HEK293 (cell line): ENCODE measurements at regions not wholly inside any gene's neighbourhood (a gene's known extent, or its start where the extent isn't known, plus 50 kb on each side); places are given as distances from the start of the nearest gene placed in this dataset.

Experiments used
- CTCF ChIA-PET: fragments of 350-600 bp; formaldehyde crosslinking; extraction: SDS; loops from one replicate; lab custom pipeline; 2021; ENCODE audit warnings: antibody characterized with exemption; lab: Yijun Ruan, JAX
- POLR2A ChIA-PET: fragments of 300-600 bp; formaldehyde crosslinking; extraction: SDS; loops from one replicate; lab custom pipeline; 2020; ENCODE audit warnings: antibody characterized with exemption, inconsistent platforms; lab: Yijun Ruan, JAX
- H3K27ac ChIP-seq: fragments of 200-500 bp; sonication (Bioruptor generic); 2 replicates; pipeline ENCODE4 v1.5.1; 2014; ENCODE audit warnings: low read depth, low read length, control low read depth, inconsistent platforms; ENCODE audit errors: extremely low read depth
- H3K36me3 ChIP-seq, 2 experiments: fragments of 200-500 bp in 1 of 2; sonication (Bioruptor generic) in 1 of 2; 1 replicate in 1 of 2; 2 replicates in 1 of 2; pipeline ENCODE4 v1.5.1; 2014 to 2017; ENCODE audit warnings: inconsistent platforms in 2 of 2, low read length in 2 of 2; ENCODE audit not compliant: control insufficient read depth in 2 of 2, insufficient read depth in 1 of 2
- H3K4me1 ChIP-seq: fragments of 200-500 bp; sonication (Bioruptor generic); 2 replicates; pipeline ENCODE4 v1.5.1; 2014; ENCODE audit warnings: mild to moderate bottlenecking, low read length, inconsistent platforms; ENCODE audit not compliant: control insufficient read depth, insufficient read depth
- H3K4me3 ChIP-seq: 2 replicates; pipeline ENCODE4 v1.5.1; 2011; ENCODE audit warnings: low read depth, mild to moderate bottlenecking, control low read depth, low read length, moderate library complexity
- H3K9me3 ChIP-seq: fragments of 200-500 bp; sonication (Bioruptor generic); 2 replicates; pipeline ENCODE4 v1.5.1; 2014; ENCODE audit warnings: low read depth, low read length, inconsistent platforms; ENCODE audit not compliant: control insufficient read depth, insufficient read depth
- BCL11B ChIP-seq: fragments of 450-650 bp; formaldehyde crosslinking; IDR thresholded peaks from 2 replicates; pipeline ENCODE4 v1.5.1; 2016; ENCODE audit warnings: low read depth, missing biosample characterization, missing genetic modification characterization
- GLI2 ChIP-seq: fragments of 450-650 bp; formaldehyde crosslinking; IDR thresholded peaks from 2 replicates; pipeline ENCODE4; 2017; ENCODE audit warnings: missing biosample characterization, missing genetic modification characterization, low read depth, borderline replicate concordance
- IKZF3 ChIP-seq: fragments of 450-650 bp; IDR thresholded peaks from 2 replicates; pipeline ENCODE4 v1.5.0; 2018; ENCODE audit warnings: missing biosample characterization, mild to moderate bottlenecking, missing genetic modification characterization, moderate library complexity
- KLF7 ChIP-seq: fragments of 450-650 bp; formaldehyde crosslinking; IDR thresholded peaks from 2 replicates; pipeline ENCODE4 v1.5.1; 2016; ENCODE audit warnings: missing biosample characterization, missing genetic modification characterization, borderline replicate concordance
- TRIM28 ChIP-seq: IDR thresholded peaks from 2 replicates; pipeline ENCODE4 v1.6.1; 2011; ENCODE audit warnings: low read length, control low read depth, borderline replicate concordance
- ZBTB20 ChIP-seq: fragments of 450-650 bp; formaldehyde crosslinking; IDR thresholded peaks from 2 replicates; pipeline ENCODE4 v1.5.1; 2016; ENCODE audit warnings: missing biosample characterization, missing genetic modification characterization
- ZNF10 ChIP-seq: fragments of 450-650 bp; formaldehyde crosslinking; IDR thresholded peaks from 2 replicates; pipeline ENCODE4 v1.5.1; 2017; ENCODE audit warnings: missing biosample characterization, missing genetic modification characterization
- ZNF146 ChIP-seq: fragments of 450-650 bp; formaldehyde crosslinking; IDR thresholded peaks from 2 replicates; pipeline ENCODE4 v1.5.1; 2016; ENCODE audit warnings: missing biosample characterization, missing genetic modification characterization
- ZNF155 ChIP-seq: fragments of 450-650 bp; formaldehyde crosslinking; IDR thresholded peaks from 2 replicates; pipeline ENCODE4 v1.5.1; 2016; ENCODE audit warnings: missing biosample characterization, missing genetic modification characterization
- ZNF23 ChIP-seq: fragments of 450-650 bp; formaldehyde crosslinking; IDR thresholded peaks from 2 replicates; pipeline ENCODE4 v1.5.1; 2016; ENCODE audit warnings: missing biosample characterization, missing genetic modification characterization, borderline replicate concordance
- ZNF274 ChIP-seq, 2 experiments: fragments of 200-500 bp in 1 of 2; fragments of 450-650 bp in 1 of 2; sonication (Bioruptor generic) in 1 of 2; formaldehyde crosslinking in 1 of 2; IDR thresholded peaks; 2 replicates each; pipeline versions ENCODE4 v1.5.1 to v1.6.1; 2014 to 2016; ENCODE audit warnings: borderline replicate concordance in 1 of 2, inconsistent platforms in 1 of 2, low read length in 1 of 2, missing biosample characterization in 1 of 2, missing genetic modification characterization in 1 of 2
- ZNF341 ChIP-seq: fragments of 450-650 bp; formaldehyde crosslinking; IDR thresholded peaks from 2 replicates; pipeline ENCODE4; 2016; ENCODE audit warnings: low read depth, missing biosample characterization, missing genetic modification characterization
- ZNF416 ChIP-seq: fragments of 450-650 bp; formaldehyde crosslinking; IDR thresholded peaks from 2 replicates; pipeline ENCODE4 v1.5.1; 2016; ENCODE audit warnings: missing biosample characterization, missing genetic modification characterization
- ZNF530 ChIP-seq: fragments of 450-650 bp; formaldehyde crosslinking; IDR thresholded peaks from 2 replicates; pipeline ENCODE4 v1.5.1; 2016; ENCODE audit warnings: low read depth, missing biosample characterization, missing genetic modification characterization
- ZNF560 ChIP-seq: fragments of 450-650 bp; formaldehyde crosslinking; IDR thresholded peaks from 2 replicates; pipeline ENCODE4 v1.5.1; 2017; ENCODE audit warnings: missing biosample characterization, missing genetic modification characterization, borderline replicate concordance
- ZNF677 ChIP-seq: fragments of 450-650 bp; IDR thresholded peaks from 2 replicates; pipeline ENCODE4 v1.5.0; 2018; ENCODE audit warnings: missing biosample characterization, mild to moderate bottlenecking, missing genetic modification characterization, moderate library complexity
- ZNF776 ChIP-seq: fragments of 450-650 bp; formaldehyde crosslinking; IDR thresholded peaks from 2 replicates; pipeline ENCODE4 v1.5.0; 2017; ENCODE audit warnings: missing biosample characterization, missing genetic modification characterization, borderline replicate concordance
- ZNF777 ChIP-seq: fragments of 450-650 bp; formaldehyde crosslinking; IDR thresholded peaks from 2 replicates; pipeline ENCODE4 v1.5.1; 2017; ENCODE audit warnings: missing biosample characterization, missing genetic modification characterization, borderline replicate concordance
- ZSCAN16 ChIP-seq: fragments of 450-650 bp; formaldehyde crosslinking; IDR thresholded peaks from 2 replicates; pipeline ENCODE4 v1.5.1; 2016; ENCODE audit warnings: missing biosample characterization, missing genetic modification characterization
- TF ChIP-seq, protein P1 (sequence below): fragments of 450-650 bp; formaldehyde crosslinking; IDR thresholded peaks from 2 replicates; pipeline ENCODE4 v1.5.1; 2016; ENCODE audit warnings: missing biosample characterization, missing genetic modification characterization
- TF ChIP-seq, protein P2 (sequence below): fragments of 450-650 bp; formaldehyde crosslinking; IDR thresholded peaks from 2 replicates; pipeline ENCODE4 v1.5.1; 2017; ENCODE audit warnings: missing biosample characterization, missing genetic modification characterization
- TF ChIP-seq, protein P3 (sequence below): fragments of 450-650 bp; formaldehyde crosslinking; IDR thresholded peaks from 2 replicates; pipeline ENCODE4 v1.5.1; 2017; ENCODE audit warnings: missing biosample characterization, missing genetic modification characterization
- TF ChIP-seq, protein P4 (sequence below): fragments of 450-650 bp; formaldehyde crosslinking; IDR thresholded peaks from 2 replicates; pipeline ENCODE4 v1.5.1; 2017; ENCODE audit warnings: missing biosample characterization, missing genetic modification characterization

DNA sequence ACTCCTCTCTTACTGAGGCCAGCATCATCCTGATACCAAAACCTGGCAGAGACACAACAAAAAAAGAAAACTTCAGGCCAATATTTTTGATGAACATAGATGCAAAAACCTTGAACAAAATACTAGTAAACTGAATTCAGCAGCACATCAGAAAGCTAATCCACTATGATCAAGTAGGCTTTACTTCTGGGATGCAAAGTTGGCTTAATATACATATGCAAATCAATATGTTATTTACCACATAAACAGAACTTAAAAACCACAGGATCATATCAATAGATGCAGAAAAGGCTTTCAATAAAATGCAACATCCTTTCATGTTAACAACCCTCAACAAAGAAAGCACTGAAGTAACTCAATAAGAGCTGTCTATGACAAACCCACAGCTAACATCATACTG lies 414.5 kb upstream of the MCTP2 start (continued):
- TF ChIP-seq ZBTB20 (no peak), ZSCAN16 (tag by site-specific recombination) (no peak), ZNF416 (tag by site-specific recombination) (no peak)
- TF ChIP-seq, protein P1, sequence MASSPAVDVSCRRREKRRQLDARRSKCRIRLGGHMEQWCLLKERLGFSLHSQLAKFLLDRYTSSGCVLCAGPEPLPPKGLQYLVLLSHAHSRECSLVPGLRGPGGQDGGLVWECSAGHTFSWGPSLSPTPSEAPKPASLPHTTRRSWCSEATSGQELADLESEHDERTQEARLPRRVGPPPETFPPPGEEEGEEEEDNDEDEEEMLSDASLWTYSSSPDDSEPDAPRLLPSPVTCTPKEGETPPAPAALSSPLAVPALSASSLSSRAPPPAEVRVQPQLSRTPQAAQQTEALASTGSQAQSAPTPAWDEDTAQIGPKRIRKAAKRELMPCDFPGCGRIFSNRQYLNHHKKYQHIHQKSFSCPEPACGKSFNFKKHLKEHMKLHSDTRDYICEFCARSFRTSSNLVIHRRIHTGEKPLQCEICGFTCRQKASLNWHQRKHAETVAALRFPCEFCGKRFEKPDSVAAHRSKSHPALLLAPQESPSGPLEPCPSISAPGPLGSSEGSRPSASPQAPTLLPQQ (tag by site-specific recombination): no peak

DNA sequence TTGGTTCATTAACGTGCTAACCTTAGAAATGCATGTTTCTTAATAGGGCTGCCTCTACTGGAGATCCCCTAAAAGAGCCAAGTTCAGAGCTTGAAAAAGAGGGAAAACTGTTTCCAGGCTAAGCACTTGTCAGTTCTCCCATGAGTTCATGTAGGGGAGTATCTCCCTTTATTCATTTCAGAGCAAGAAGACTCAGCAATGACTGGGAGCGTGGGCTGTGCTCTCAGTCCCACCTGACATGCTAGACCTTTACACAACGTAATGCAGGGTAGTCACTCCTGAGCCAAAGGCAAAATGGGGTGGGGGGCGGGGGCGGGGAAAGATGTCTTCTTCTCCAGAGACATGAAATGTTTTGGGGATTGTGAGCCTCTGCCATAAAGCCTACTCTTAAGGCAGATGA lies 420.1 kb upstream of the MCTP2 start:
- Histone ChIP-seq H3K9me3 (no peaks in the 10 kb centered on the region), H3K27ac (no peak overlapping the region), H3K4me1 (peaks cover 5% of the 10 kb centered on the region), H3K36me3 (no peaks in the 10 kb centered on the region), H3K4me3 (no peak overlapping the region)
- ChIA-PET POLR2A (no interaction called here), CTCF (no interaction called here)
- TF ChIP-seq, protein P2, sequence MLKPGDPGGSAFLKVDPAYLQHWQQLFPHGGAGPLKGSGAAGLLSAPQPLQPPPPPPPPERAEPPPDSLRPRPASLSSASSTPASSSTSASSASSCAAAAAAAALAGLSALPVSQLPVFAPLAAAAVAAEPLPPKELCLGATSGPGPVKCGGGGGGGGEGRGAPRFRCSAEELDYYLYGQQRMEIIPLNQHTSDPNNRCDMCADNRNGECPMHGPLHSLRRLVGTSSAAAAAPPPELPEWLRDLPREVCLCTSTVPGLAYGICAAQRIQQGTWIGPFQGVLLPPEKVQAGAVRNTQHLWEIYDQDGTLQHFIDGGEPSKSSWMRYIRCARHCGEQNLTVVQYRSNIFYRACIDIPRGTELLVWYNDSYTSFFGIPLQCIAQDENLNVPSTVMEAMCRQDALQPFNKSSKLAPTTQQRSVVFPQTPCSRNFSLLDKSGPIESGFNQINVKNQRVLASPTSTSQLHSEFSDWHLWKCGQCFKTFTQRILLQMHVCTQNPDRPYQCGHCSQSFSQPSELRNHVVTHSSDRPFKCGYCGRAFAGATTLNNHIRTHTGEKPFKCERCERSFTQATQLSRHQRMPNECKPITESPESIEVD (tag by site-specific recombination): no peak
- TF ChIP-seq, protein P3, sequence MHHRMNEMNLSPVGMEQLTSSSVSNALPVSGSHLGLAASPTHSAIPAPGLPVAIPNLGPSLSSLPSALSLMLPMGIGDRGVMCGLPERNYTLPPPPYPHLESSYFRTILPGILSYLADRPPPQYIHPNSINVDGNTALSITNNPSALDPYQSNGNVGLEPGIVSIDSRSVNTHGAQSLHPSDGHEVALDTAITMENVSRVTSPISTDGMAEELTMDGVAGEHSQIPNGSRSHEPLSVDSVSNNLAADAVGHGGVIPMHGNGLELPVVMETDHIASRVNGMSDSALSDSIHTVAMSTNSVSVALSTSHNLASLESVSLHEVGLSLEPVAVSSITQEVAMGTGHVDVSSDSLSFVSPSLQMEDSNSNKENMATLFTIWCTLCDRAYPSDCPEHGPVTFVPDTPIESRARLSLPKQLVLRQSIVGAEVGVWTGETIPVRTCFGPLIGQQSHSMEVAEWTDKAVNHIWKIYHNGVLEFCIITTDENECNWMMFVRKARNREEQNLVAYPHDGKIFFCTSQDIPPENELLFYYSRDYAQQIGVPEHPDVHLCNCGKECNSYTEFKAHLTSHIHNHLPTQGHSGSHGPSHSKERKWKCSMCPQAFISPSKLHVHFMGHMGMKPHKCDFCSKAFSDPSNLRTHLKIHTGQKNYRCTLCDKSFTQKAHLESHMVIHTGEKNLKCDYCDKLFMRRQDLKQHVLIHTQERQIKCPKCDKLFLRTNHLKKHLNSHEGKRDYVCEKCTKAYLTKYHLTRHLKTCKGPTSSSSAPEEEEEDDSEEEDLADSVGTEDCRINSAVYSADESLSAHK (tag by site-specific recombination): no peak
- TF ChIP-seq ZNF530 (tag by site-specific recombination) (no peak), TRIM28 (no peak), ZNF341 (tag by site-specific recombination) (no peak), ZNF560 (tag by site-specific recombination) (no peak), ZNF146 (no peak), ZNF776 (tag by site-specific recombination) (no peak), IKZF3 (tag by site-specific recombination) (no peak)

DNA sequence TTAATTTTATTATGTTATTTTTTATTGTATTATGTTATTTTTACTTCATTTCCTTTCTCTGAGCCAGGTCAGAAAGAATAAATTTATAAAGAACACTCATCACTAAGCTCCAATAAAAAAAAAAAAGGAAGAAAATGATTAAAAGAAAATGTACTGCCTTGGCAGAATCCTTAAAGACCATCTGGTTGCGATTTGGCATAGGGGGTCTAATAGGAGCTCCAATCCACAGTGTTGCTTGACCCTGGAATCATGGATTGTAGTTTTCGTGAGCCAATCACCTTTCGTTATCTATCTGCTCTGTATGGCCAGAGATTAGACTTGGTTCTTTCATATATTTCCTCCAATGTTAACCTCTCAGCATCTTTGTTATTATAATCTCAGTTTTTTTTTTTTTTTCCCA lies 421.8 kb upstream of the MCTP2 start:
- no peaks in the 10 kb centered on the region for H3K36me3 ChIP-seq
- POLR2A ChIA-PET: no interaction called here
- TF ChIP-seq ZNF677 (tag by site-specific recombination): no peak
- no peak for TF ChIP-seq ZNF23
- TF ChIP-seq, protein P4, sequence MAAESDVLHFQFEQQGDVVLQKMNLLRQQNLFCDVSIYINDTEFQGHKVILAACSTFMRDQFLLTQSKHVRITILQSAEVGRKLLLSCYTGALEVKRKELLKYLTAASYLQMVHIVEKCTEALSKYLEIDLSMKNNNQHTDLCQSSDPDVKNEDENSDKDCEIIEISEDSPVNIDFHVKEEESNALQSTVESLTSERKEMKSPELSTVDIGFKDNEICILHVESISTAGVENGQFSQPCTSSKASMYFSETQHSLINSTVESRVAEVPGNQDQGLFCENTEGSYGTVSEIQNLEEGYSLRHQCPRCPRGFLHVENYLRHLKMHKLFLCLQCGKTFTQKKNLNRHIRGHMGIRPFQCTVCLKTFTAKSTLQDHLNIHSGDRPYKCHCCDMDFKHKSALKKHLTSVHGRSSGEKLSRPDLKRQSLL (tag by site-specific recombination): no peak
- TF ChIP-seq BCL11B (tag by site-specific recombination): no peak
- no peak for TF ChIP-seq ZNF274 (IDR thresholded peaks at IDR 0.05; ENCODE audit: low read length)
- TF ChIP-seq ZNF274 (tag by site-specific recombination; IDR thresholded peaks at IDR 0.05; ENCODE audit: borderline replicate concordance): no peak
- no peak for TF ChIP-seq ZNF777 (tag by site-specific recombination)
- no peak for TF ChIP-seq ZNF155 (tag by site-specific recombination)
- TF ChIP-seq GLI2 (tag by site-specific recombination): no peak
- TF ChIP-seq ZNF10 (tag by site-specific recombination): no peak
- no peak for TF ChIP-seq KLF7 (tag by site-specific recombination)
- peaks cover 7% of the 10 kb centered on the region for H3K4me1 ChIP-seq
- no peak overlapping the region for H3K27ac ChIP-seq
- H3K9me3 ChIP-seq: no peaks in the 10 kb centered on the region
- CTCF ChIA-PET: interaction anchor here (1.7 kb wide), 1 partner anchor 310 kb away, joined by 5 read pairs; no protein-coding TSS in a partner anchor
- no peak overlapping the region for H3K4me3 ChIP-seq
